NB4 (cell line): ENCODE measurements at regions not wholly inside any gene's neighbourhood (a gene's known extent, or its start where the extent isn't known, plus 50 kb on each side); places are given as distances from the start of the nearest gene placed in this dataset.

Experiments
- CTCF ChIP-seq: IDR thresholded peaks from one replicate; pipeline ENCODE4 v1.5.1; 2012; ENCODE audit warnings: low read depth, low read length
- MAX ChIP-seq: IDR thresholded peaks from 2 replicates; pipeline ENCODE4 v1.6.1; 2011; ENCODE audit warnings: low read depth, low read length
- MYC ChIP-seq: IDR thresholded peaks from 2 replicates; pipeline ENCODE4 v1.6.1; 2011; ENCODE audit warnings: low read depth, low read length
- POLR2A ChIP-seq: IDR thresholded peaks from 2 replicates; pipeline ENCODE4 v1.6.1; 2011; ENCODE audit warnings: mild to moderate bottlenecking; ENCODE audit not compliant: insufficient read length; ENCODE audit errors: extremely low read depth

GRCh38 chr18:27704736-27705361 is 472.1 kb downstream of the CDH2 start:
- TF ChIP-seq CTCF (no peak), POLR2A (no peak), MAX (no peak), MYC (no peak)
